ENCODE measurements at regions not wholly inside any gene's neighbourhood (a gene's known extent, or its start where the extent isn't known, plus 50 kb on each side); places are given as distances from the start of the nearest gene placed in this dataset.

- TF ChIP-seq CTCF (conservative IDR thresholded peaks at IDR 0.05; ENCODE audit: low read depth): no peak
- no peak overlapping the region for H3K27ac ChIP-seq
- no peak for DNase-seq (ENCODE audit: low spot score)
- CTCF ChIA-PET: no interaction called here
- POLR2A ChIA-PET (ENCODE audit: low non-redundant PET): no interaction called here
These were observed 180.4 kb upstream of the S1PR3 start for GRCh38 chr9:88810826-88811225.

DNA sequence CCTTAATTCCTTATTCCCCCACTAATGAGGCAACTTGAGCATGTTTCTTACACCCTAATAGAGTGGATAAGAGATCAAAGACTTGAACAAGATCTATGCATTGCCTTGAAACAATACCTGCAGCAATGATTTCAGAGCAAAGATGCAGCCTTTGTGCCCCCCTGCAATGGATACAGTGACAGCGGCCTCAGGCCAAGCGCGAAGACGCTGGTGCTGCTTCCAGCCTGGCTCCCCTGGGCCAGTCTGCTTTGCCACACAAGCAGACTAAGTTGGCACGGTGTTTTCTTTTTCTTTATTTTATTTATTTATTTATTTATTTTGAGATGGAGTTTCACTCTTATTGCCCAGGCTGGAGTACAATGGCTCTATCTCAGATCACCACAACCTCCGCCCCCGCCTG lies 179.8 kb upstream of the S1PR3 start:
- H3K27ac ChIP-seq: no peak overlapping the region
- ChIA-PET POLR2A (ENCODE audit: low non-redundant PET) (no interaction called here), CTCF (no interaction called here)
- no peak for DNase-seq (ENCODE audit: low spot score)
- no peak for TF ChIP-seq CTCF (conservative IDR thresholded peaks at IDR 0.05; ENCODE audit: low read depth)

GRCh38 chr9:88812938-88813637 lies 178.2 kb upstream of the S1PR3 start:
- POLR2A ChIA-PET (ENCODE audit: low non-redundant PET): no interaction called here
- CTCF ChIA-PET: no interaction called here
- DNase-seq (ENCODE audit: low spot score): no peak
- no peak for TF ChIP-seq CTCF (conservative IDR thresholded peaks at IDR 0.05; ENCODE audit: low read depth)
- no peak overlapping the region for H3K27ac ChIP-seq

DNA sequence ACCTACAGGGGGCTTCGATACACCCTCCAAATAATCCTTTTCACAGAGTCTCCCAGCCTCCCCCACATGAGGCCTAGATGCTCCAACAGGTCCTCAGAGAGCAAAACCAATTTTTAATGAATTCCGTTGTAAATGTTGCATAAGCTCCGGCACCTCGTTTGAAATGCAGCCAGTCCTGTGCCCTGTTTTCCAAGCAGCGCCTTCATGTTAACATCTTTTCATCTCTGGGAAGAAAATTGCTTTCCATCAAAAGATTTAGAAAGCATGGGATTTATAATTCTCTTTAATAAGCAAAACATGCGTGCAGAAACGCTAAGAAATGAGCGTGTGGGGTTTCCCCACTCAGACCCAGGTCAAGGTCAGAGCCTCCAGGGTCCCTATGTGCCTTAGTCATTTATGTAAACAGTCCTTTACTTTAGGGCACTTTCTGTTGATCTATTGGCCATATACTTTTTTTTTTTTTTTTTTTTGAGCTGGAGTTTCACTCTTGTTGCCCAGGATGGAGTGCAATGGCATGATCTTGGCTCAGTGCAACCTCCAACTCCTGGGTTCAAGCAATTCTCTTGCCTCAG lies 177.5 kb upstream of the S1PR3 start:
- TF ChIP-seq CTCF (conservative IDR thresholded peaks at IDR 0.05; ENCODE audit: low read depth): no peak

GRCh38 chr9:88814577-88814976 lies 176.7 kb upstream of the S1PR3 start:
- POLR2A ChIA-PET (ENCODE audit: low non-redundant PET): no interaction called here
- no peak for DNase-seq (ENCODE audit: low spot score)
- TF ChIP-seq CTCF (conservative IDR thresholded peaks at IDR 0.05; ENCODE audit: low read depth): no peak
- CTCF ChIA-PET: interaction anchor here (0.6 kb wide), 1 partner anchor 272 kb away, joined by 5 read pairs; no protein-coding TSS in a partner anchor
- H3K27ac ChIP-seq: no peak overlapping the region

More for the DNA sequence above, 177.5 kb upstream of the S1PR3 start:
- ChIA-PET POLR2A (ENCODE audit: low non-redundant PET) (no interaction called here), CTCF (interaction anchor here (0.6 kb wide), 1 partner anchor 273 kb away, joined by 5 read pairs; no protein-coding TSS in a partner anchor)
- H3K27ac ChIP-seq: no peak overlapping the region
- DNase-seq (ENCODE audit: low spot score): no peak

GRCh38 chr9:88816141-88816540 lies 175.1 kb upstream of the S1PR3 start:
- CTCF ChIA-PET: interaction anchor here (0.7 kb wide), 1 partner anchor 9 kb away, joined by 4 read pairs; no protein-coding TSS in a partner anchor
- no peak overlapping the region for H3K27ac ChIP-seq
- DNase-seq (ENCODE audit: low spot score): no peak
- TF ChIP-seq CTCF (conservative IDR thresholded peaks at IDR 0.05; ENCODE audit: low read depth): no peak
- POLR2A ChIA-PET (ENCODE audit: low non-redundant PET): no interaction called here

Data from RWPE1 (cell line).